SU-DHL-6 (cell line): ENCODE measurements at regions not wholly inside any gene's neighbourhood (a gene's known extent, or its start where the extent isn't known, plus 50 kb on each side); places are given as distances from the start of the nearest gene placed in this dataset.

Experiments
- H2AFZ ChIP-seq: fragments of 200-600 bp; sonication (generic); 2 replicates; pipeline ENCODE4 v1.6.1; 2014; ENCODE audit warnings: low read depth, mild to moderate bottlenecking, moderate library complexity, mixed read lengths, antibody characterized with exemption, low read length; ENCODE audit not compliant: severe bottlenecking
- H3F3A ChIP-seq: fragments of 200-600 bp; shearing (Covaris generic); 2 replicates; pipeline ENCODE4 v1.6.0; 2016; ENCODE audit warnings: antibody characterized with exemption, mild to moderate bottlenecking; ENCODE audit not compliant: insufficient read depth
- H3K27ac ChIP-seq: fragments of 200-600 bp; sonication (generic); 2 replicates; pipeline ENCODE4 v1.5.1; 2016; ENCODE audit warnings: low read depth, mild to moderate bottlenecking, low read length, moderate library complexity, mixed read lengths
- H3K27me3 ChIP-seq: fragments of 200-600 bp; sonication (generic), shearing (Covaris generic); 2 replicates; pipeline ENCODE4 v1.6.0; 2014; ENCODE audit warnings: mild to moderate bottlenecking, low read length
- H3K36me3 ChIP-seq: fragments of 200-600 bp; sonication (generic); 2 replicates; pipeline ENCODE4 v1.6.1; 2014; ENCODE audit warnings: mild to moderate bottlenecking, low read length, mixed read lengths
- H3K4me2 ChIP-seq: fragments of 300-600, 200-600 bp; shearing (Covaris generic), sonication (generic); 2 replicates; pipeline ENCODE4 v1.6.0; 2014; ENCODE audit warnings: low read length, low read depth, mild to moderate bottlenecking; ENCODE audit not compliant: poor library complexity, severe bottlenecking
- H3K4me3 ChIP-seq: fragments of 200-600 bp; sonication (generic); 2 replicates; pipeline ENCODE4 v1.5.1; 2014; ENCODE audit warnings: antibody characterized with exemption, low read length, mild to moderate bottlenecking, mixed read lengths; ENCODE audit not compliant: insufficient read depth, poor library complexity, severe bottlenecking
- H3K79me2 ChIP-seq: fragments of 200-600 bp; sonication (generic); 2 replicates; pipeline ENCODE4 v1.6.1; 2014; ENCODE audit warnings: mild to moderate bottlenecking, low read length, moderate library complexity; ENCODE audit not compliant: insufficient read depth
- H3K9ac ChIP-seq: fragments of 200-600 bp; sonication (generic); 2 replicates; pipeline ENCODE4 v1.7.0; 2014; ENCODE audit warnings: mild to moderate bottlenecking, low read length
- H3K9me2 ChIP-seq: fragments of 200-600 bp; sonication (generic); replicated peaks from 2 replicates; pipeline ENCODE4 v1.6.1; 2014; ENCODE audit warnings: low read length; ENCODE audit not compliant: insufficient read depth
- H3K9me3 ChIP-seq: fragments of 200-600 bp; sonication (generic); 2 replicates; pipeline ENCODE4 v1.6.1; 2014; ENCODE audit warnings: low read length, mixed read lengths; ENCODE audit not compliant: insufficient read depth
- H4K20me1 ChIP-seq: fragments of 200-600 bp; sonication (generic); 2 replicates; pipeline ENCODE4 v1.6.1; 2014; ENCODE audit warnings: low read depth, mild to moderate bottlenecking, antibody characterized with exemption, low read length, moderate library complexity, mixed read lengths
- EZH2phosphoT487 ChIP-seq: fragments of 200-600 bp; sonication (generic), shearing (Covaris generic); conservative IDR thresholded peaks from 2 replicates; pipeline ENCODE4 v1.6.1; 2018; ENCODE audit warnings: mild to moderate bottlenecking, antibody characterized with exemption, low read length, moderate library complexity, mixed read lengths
- TF ChIP-seq, protein P1 (sequence below): fragments of 200-600 bp; sonication (generic); IDR thresholded peaks from one replicate; pipeline ENCODE4 v1.5.1; 2017; ENCODE audit warnings: antibody characterized with exemption, mild to moderate bottlenecking, low read length, moderate library complexity; ENCODE audit not compliant: insufficient read depth, poor library complexity, severe bottlenecking

DNA sequence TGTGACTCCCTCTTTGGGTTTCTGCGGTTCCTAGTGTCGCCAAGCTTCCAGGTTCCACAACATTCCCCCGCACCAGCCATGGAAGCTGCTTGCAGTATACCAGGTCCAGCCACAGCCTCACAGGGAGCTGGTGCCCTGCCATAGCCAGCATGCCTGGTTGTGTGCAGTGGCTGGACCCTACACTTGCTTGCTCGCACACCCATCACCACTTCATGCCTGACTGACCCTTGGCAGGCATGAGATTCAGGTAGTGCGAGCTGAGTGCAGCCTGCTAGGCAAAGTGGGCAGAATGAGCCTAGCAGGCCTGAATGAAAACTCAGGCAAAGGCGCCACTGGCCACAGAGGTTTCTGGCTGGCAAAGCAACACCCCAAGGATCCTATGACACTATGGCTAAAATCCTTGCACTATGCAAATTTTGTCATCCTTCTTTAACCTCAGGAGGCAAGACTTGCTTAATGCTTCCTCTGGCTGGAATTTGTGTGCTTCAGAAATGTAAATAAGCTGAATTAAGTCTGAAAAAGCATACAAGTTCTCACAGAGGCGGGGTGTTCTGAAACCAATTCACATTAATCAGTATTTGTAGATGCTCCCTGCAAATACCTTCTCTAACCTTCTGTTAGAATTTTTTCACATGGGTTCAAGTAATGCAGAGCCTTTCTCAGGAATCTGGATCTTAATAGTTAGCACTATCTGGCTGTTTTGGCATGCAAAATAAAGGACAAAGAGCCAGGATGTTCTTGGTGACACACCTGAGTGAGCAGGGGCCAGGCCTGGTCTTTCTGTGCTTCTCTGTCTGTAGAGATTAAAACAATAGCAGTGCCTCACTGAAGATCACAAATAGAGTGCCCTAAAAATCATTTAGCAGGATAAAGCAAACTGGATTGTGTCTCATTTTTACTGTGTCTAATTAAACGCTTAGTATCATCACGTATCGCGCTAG lies 256.9 kb downstream of the GPATCH2 start:
- Histone ChIP-seq H3K27ac (no peak overlapping the region), H2AFZ (no peak overlapping the region), H3K4me3 (no peak overlapping the region), H3K36me3 (no peaks in the 10 kb centered on the region), H3K9me2 (no peaks in the 10 kb centered on the region), H3F3A (no peaks in the 10 kb centered on the region), H3K4me2 (no peak overlapping the region), H3K9ac (no peak overlapping the region), H4K20me1 (no peaks in the 10 kb centered on the region), H3K27me3 (no peaks in the 10 kb centered on the region), H3K9me3 (no peaks in the 10 kb centered on the region; the same call in 1 of the 2 replicates), H3K79me2 (no peaks in the 10 kb centered on the region)
- TF ChIP-seq, protein P1, sequence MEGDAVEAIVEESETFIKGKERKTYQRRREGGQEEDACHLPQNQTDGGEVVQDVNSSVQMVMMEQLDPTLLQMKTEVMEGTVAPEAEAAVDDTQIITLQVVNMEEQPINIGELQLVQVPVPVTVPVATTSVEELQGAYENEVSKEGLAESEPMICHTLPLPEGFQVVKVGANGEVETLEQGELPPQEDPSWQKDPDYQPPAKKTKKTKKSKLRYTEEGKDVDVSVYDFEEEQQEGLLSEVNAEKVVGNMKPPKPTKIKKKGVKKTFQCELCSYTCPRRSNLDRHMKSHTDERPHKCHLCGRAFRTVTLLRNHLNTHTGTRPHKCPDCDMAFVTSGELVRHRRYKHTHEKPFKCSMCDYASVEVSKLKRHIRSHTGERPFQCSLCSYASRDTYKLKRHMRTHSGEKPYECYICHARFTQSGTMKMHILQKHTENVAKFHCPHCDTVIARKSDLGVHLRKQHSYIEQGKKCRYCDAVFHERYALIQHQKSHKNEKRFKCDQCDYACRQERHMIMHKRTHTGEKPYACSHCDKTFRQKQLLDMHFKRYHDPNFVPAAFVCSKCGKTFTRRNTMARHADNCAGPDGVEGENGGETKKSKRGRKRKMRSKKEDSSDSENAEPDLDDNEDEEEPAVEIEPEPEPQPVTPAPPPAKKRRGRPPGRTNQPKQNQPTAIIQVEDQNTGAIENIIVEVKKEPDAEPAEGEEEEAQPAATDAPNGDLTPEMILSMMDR, result no peak
- TF ChIP-seq EZH2phosphoT487, result no peak

DNA sequence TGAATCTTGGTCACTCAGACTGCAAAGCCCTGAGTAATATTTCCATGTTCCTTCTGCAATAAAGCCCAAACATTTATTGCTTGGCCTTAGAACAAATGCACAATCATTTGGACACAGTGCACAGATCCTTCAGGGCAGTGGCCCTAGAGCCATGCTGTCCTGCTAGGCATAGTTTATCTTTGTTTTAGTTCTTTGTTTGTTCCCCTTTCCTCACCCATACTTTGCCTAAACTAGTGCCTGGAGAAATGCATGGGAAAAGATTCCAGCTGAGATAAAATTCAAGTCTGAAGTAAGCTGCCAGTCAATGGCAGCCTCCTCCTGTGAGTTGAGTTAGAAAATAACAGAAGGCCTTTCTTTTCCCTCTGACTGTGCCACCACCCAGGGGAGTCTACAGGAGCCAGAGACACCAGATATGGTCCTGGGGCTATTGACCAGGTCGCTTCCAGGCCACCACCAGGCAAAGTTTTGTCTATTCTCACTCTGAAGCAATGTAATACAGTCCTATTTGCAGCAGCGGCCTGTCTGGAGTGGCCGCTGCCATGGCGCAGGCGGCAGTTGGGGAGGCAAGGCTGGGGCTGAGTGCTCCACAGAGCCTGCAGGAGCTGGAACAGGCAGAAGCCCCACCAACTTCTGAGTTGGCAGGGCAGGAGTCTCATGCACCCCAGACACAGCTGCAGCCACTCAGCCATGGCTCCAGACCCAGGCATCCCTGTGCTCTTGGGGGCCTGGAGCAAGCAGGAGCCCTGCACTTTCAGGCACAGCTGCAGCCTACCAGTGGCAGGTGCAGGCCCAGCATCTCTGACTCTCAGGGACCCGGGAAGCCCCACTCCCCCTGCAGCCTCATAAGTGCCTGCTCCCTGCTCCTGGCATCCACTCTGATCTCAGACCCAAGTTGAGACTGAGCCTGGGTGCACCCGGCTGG lies 258.6 kb downstream of the GPATCH2 start:
- Histone ChIP-seq H3K79me2 (no peaks in the 10 kb centered on the region), H3K36me3 (no peaks in the 10 kb centered on the region), H3K9ac (no peak overlapping the region), H4K20me1 (no peaks in the 10 kb centered on the region), H3F3A (no peaks in the 10 kb centered on the region), H3K4me2 (no peak overlapping the region), H3K9me3 (no peaks in the 10 kb centered on the region), H3K27me3 (no peaks in the 10 kb centered on the region), H3K27ac (no peak overlapping the region), H3K9me2 (no peaks in the 10 kb centered on the region), H3K4me3 (no peak overlapping the region), H2AFZ (no peak overlapping the region)
- TF ChIP-seq EZH2phosphoT487, result no peak

DNA sequence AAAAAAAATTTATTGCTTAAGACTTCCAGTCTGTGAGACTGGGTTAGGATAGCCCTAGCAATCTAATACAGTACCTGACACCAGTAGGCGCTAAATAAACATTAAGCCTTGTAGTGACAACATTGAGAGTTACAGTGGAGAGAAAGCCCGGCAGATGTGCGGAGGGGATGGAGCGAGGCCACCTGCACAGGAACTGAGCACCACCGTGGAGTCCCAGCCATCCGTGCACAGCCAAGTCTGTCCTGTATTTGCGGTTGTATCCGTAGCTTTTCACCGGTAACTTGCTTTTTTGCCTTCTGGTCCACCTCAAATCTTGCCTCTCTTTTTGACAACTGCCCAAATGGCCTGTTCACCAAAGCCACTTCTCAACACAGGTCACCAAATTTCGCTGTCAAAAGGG lies 260.1 kb downstream of the GPATCH2 start:
- TF ChIP-seq, protein P1, result no peak
- TF ChIP-seq EZH2phosphoT487, result no peak
- Histone ChIP-seq H3K36me3 (no peaks in the 10 kb centered on the region), H3K79me2 (no peaks in the 10 kb centered on the region), H3K27ac (no peak overlapping the region), H3K4me2 (no peak overlapping the region), H3K9me3 (no peaks in the 10 kb centered on the region), H3K27me3 (no peaks in the 10 kb centered on the region), H3K4me3 (no peak overlapping the region), H4K20me1 (no peaks in the 10 kb centered on the region), H3K9ac (no peak overlapping the region), H3K9me2 (no peaks in the 10 kb centered on the region), H3F3A (no peaks in the 10 kb centered on the region), H2AFZ (no peak overlapping the region)
